ENCODE measurements at regions not wholly inside any gene's neighbourhood (a gene's known extent, or its start where the extent isn't known, plus 50 kb on each side); places are given as distances from the start of the nearest gene placed in this dataset.

DNA sequence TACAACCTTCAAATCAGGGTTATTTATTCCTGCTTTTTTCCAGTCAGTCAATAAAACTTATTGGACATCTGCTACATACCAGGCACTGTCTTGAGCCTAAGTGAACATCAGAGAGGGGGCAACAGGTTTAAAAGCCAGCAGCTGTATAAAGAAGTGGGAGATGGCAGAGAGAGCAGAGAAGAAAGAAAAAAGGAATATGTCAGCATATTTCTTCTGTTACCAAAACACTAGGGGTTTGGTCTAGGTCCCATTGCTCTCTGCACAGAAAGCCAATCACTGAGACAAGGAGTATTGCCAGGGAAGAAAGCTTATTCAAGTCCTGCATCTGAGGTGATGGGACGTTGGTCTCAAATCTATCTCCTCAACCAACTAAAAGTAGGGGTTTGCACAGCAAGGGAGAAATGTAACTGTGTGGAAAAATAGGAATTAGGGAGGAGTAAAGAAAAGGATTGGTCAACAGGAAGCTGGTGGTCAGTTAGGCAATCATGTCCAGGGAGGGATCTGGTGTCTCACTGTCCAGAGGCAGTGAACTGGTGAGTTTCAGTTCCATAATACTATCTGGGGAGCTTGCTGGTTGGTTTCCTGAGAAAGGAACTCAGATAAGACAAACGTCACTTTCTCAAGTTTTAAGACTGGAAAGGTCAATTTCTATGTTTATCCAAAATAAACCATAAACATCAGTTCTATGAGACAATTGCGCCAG is 107.5 kb downstream of the PHLDA1 start:
- H3K4me3 ChIP-seq, result no peak overlapping the region
- H3K4me1 ChIP-seq, result no peaks in the 10 kb centered on the region
- TF ChIP-seq, protein P1, sequence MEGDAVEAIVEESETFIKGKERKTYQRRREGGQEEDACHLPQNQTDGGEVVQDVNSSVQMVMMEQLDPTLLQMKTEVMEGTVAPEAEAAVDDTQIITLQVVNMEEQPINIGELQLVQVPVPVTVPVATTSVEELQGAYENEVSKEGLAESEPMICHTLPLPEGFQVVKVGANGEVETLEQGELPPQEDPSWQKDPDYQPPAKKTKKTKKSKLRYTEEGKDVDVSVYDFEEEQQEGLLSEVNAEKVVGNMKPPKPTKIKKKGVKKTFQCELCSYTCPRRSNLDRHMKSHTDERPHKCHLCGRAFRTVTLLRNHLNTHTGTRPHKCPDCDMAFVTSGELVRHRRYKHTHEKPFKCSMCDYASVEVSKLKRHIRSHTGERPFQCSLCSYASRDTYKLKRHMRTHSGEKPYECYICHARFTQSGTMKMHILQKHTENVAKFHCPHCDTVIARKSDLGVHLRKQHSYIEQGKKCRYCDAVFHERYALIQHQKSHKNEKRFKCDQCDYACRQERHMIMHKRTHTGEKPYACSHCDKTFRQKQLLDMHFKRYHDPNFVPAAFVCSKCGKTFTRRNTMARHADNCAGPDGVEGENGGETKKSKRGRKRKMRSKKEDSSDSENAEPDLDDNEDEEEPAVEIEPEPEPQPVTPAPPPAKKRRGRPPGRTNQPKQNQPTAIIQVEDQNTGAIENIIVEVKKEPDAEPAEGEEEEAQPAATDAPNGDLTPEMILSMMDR (IDR thresholded peaks at IDR 0.05), result no peak
- intact Hi-C loops (cut with DNase I), result no loop called here
- no peak for DNase-seq
- H3K9me3 ChIP-seq, result peaks cover 0 to 28% of the 10 kb centered on the region in 2 donors
- no peak overlapping the region for H3K27ac ChIP-seq
- H3K36me3 ChIP-seq, result no peaks in the 10 kb centered on the region
- H3K27me3 ChIP-seq, result no peaks in the 10 kb centered on the region
- ATAC-seq, result no peak

DNA sequence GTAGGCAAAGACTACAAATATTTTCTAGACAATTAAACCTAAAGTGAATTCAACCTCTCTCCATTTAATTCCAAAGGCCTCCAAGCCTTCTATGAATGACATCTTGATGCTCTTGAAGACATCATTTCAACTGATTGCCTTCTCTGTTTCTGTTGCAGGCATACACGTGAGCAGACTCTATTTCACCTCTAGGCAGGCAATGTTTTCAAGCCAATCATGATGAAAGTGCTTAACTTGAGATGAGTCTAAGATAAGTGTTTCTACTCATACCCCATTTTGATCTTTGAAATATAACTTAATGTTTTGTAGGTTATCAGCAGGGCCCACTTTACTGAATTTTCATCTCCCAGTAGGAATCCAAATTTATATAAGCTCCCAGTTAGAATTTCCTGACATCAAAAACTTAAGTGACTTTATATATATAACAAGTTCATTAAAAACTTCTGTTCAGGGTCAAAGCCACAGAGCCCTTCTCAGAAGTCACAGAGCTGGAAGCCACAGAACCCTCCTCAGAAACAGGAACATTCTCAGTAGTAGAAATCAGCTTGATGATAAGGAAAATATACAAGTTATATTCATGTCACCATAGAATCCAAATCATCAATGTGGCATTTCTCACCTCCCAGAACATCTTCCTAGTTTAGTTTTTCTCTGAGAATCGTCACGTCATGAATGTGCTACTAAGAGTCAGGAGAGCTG is 108.5 kb downstream of the PHLDA1 start:
- H3K9me3 ChIP-seq, result peaks cover 0 to 28% of the 10 kb centered on the region in 2 donors
- H3K36me3 ChIP-seq, result no peaks in the 10 kb centered on the region
- no peak for ATAC-seq
- H3K4me1 ChIP-seq, result no peaks in the 10 kb centered on the region
- intact Hi-C loops (cut with DNase I), result no loop called here
- no peak overlapping the region for H3K4me3 ChIP-seq
- TF ChIP-seq, protein P1 (IDR thresholded peaks at IDR 0.05), result no peak
- no peaks in the 10 kb centered on the region for H3K27me3 ChIP-seq
- no peak for DNase-seq
- no peak overlapping the region for H3K27ac ChIP-seq

DNA sequence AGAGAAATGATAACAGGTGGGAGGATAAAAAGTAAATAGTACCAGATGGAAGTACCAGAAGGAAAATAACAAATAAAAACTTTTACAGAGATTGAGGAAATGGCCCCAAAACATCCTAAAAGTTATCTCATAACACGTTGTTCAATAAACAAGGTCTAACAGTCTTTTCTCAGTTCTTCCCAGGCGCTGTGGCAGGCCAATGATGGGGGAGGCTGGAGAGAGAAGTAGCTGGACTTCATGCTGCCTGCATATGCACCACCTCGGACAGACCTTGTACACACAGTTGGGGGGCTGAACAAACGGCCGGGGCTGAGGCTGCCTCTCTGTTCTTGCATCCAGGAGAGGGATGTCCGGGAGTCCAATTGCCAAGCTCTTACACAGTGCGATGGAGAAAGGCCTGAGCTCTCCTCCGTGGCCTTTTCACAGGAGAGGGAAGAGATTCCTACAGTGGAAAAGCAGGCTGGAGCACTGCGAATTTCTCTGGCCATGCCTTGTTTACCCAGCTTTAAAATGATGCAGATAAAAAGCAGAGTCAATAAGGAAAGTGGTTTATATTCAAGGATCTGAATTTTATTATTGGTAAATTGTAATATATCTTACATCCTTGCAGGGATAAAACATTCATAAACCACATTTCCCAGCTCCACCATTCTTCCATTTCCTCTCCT is 109.8 kb downstream of the PHLDA1 start:
- no peaks in the 10 kb centered on the region for H3K4me1 ChIP-seq
- no peaks in the 10 kb centered on the region for H3K36me3 ChIP-seq
- no peaks in the 10 kb centered on the region for H3K27me3 ChIP-seq
- DNase-seq (peak in 2 of 4 donors; percentile 12 to 63), ATAC-seq (no peak)
- peaks cover 0 to 28% of the 10 kb centered on the region in 2 donors for H3K9me3 ChIP-seq
- intact Hi-C loops (cut with DNase I), result no loop called here
- TF ChIP-seq, protein P1 (IDR thresholded peaks at IDR 0.05), result no peak
- H3K27ac ChIP-seq, result no peak overlapping the region
- H3K4me3 ChIP-seq, result no peak overlapping the region

DNA sequence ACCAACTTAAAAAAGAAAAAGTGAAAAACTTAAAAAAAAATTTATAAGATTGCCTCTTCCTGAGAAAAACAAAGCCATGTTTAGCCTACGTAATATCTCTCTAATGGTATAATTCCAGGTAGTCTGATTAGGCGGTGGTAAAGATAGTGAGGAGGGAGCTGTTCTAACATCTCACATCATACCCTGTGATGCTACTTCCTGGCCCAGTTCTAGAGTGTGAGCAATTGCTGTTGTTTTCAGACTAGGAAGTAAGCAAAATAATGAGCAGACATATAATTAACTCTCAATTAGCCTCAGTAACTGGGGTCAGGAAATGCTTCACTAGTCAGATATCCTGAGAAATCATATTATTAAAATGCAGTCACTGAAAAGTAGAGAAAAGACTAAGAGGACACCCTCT is 113.9 kb downstream of the PHLDA1 start:
- Histone ChIP-seq H3K9me3 (no peaks in the 10 kb centered on the region), H3K36me3 (no peaks in the 10 kb centered on the region), H3K4me1 (no peaks in the 10 kb centered on the region), H3K4me3 (no peak overlapping the region), H3K27ac (no peak overlapping the region), H3K27me3 (no peaks in the 10 kb centered on the region)
- TF ChIP-seq, protein P1 (IDR thresholded peaks at IDR 0.05), result no peak
- DNase-seq (no peak), ATAC-seq (no peak)
- intact Hi-C loops (cut with DNase I), result no loop called here

DNA sequence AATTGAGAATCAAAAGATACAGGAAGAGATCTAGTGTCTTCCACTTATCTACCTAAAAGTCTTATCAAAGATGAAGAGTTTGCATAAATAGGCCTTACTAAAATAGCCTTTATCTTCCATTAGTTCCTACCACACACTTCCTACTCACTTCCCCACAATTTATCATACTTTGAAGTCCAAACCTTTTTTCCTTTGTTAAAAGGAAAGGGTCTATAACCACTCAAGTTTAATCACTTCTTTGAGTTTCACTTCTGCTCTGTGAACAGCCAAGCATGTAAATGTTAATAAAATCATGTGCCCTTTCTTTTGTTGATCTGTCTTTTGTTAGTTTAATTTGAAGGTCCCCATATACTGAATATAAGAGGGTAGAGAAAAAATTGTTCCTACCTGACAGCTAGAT is 114.5 kb downstream of the PHLDA1 start:
- no peak for ATAC-seq
- no peaks in the 10 kb centered on the region for H3K27me3 ChIP-seq
- H3K36me3 ChIP-seq, result no peaks in the 10 kb centered on the region
- no peak overlapping the region for H3K27ac ChIP-seq
- H3K9me3 ChIP-seq, result no peaks in the 10 kb centered on the region
- H3K4me1 ChIP-seq, result no peaks in the 10 kb centered on the region
- TF ChIP-seq, protein P1 (IDR thresholded peaks at IDR 0.05), result no peak
- intact Hi-C loops (cut with DNase I), result no loop called here
- H3K4me3 ChIP-seq, result no peak overlapping the region
- DNase-seq, result no peak

Data from left lung (tissue), 4 donors.